ENCODE measurements at regions not wholly inside any gene's neighbourhood (a gene's known extent, or its start where the extent isn't known, plus 50 kb on each side); places are given as distances from the start of the nearest gene placed in this dataset.

DNA sequence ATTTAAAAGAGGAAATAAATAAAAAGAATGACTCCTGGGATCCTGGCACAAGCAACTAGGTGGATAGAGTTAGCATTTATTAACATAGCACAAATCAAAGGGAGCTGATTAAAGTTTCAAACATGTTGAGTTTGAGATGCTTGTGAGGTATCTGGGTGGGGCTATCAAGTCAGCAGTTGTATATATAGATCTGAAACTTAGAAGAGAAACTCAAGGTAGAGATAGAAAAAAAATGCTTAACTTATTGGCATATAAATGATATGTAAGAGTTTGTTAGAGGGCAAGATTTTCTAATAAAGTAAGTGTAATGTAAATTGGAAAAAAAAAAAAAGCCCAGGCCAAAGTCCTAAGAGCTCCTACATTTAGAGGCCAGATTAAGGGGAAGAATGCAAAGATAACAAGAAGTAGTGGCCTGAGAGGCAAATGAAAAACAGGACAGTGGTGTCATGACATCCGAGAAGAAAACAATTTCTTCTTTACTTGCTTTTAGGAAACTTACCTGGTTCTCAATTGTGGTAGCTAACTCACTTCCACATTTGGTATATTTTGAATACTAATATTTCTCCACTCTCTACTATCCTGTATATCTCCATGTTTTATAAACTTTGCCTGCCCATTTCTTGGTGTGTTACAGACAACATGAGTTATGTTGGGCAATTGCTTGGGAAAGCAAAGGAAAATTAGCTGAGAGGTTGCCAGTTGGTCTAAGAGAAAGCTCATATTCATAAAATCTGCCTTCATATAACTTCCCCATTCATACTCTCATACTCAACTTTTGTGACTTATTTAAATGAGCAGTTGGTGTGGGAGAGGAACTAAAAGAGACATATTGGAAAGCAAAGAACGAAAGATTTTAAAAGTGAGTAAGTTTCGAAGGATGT, 169.2 kb downstream of the PARM1 start:
- DNase-seq, result no peak
